Upper lobe of left lung (tissue), 4 donors: ENCODE measurements at regions not wholly inside any gene's neighbourhood (a gene's known extent, or its start where the extent isn't known, plus 50 kb on each side); places are given as distances from the start of the nearest gene placed in this dataset.

Experiments
- EP300 ChIP-seq, 4 donors: sonication (generic); formaldehyde crosslinking; IDR thresholded peaks; one replicate each; pipeline ENCODE4 v1.5.1; 2017; ENCODE audit warnings: antibody characterized with exemption in 4 of 4, control low read depth in 2 of 4
- POLR2A ChIP-seq, 4 donors: fragments of 450-650 bp; IDR thresholded peaks; one replicate each; pipeline ENCODE4 v1.5.1; 2016 to 2017; ENCODE audit warnings: antibody characterized with exemption in 4 of 4, mild to moderate bottlenecking in 2 of 4
- POLR2AphosphoS5 ChIP-seq, 2 donors: sonication (generic); formaldehyde crosslinking; IDR thresholded peaks; one replicate each; pipeline ENCODE4 v1.5.1; 2017; ENCODE audit warnings: antibody characterized with exemption in 2 of 2
- TF ChIP-seq, protein P1 (sequence below), 6 experiments: fragments of 450-650 bp in 4 of 6; fragments of 200-600 bp in 2 of 6; sonication (generic) in 2 of 6; IDR thresholded peaks; one replicate each; pipeline ENCODE4 v1.5.1; 2016 to 2019; ENCODE audit warnings: antibody characterized with exemption in 6 of 6

- TF ChIP-seq, protein P1, sequence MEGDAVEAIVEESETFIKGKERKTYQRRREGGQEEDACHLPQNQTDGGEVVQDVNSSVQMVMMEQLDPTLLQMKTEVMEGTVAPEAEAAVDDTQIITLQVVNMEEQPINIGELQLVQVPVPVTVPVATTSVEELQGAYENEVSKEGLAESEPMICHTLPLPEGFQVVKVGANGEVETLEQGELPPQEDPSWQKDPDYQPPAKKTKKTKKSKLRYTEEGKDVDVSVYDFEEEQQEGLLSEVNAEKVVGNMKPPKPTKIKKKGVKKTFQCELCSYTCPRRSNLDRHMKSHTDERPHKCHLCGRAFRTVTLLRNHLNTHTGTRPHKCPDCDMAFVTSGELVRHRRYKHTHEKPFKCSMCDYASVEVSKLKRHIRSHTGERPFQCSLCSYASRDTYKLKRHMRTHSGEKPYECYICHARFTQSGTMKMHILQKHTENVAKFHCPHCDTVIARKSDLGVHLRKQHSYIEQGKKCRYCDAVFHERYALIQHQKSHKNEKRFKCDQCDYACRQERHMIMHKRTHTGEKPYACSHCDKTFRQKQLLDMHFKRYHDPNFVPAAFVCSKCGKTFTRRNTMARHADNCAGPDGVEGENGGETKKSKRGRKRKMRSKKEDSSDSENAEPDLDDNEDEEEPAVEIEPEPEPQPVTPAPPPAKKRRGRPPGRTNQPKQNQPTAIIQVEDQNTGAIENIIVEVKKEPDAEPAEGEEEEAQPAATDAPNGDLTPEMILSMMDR (IDR thresholded peaks at IDR 0.05), result no peak
- no peak for TF ChIP-seq EP300 (IDR thresholded peaks at IDR 0.05)
- TF ChIP-seq POLR2A (IDR thresholded peaks at IDR 0.05), result no peak
- no peak for TF ChIP-seq POLR2AphosphoS5 (IDR thresholded peaks at IDR 0.05)
Observed at GRCh38 chr12:93048656-93049055, 119.6 kb upstream of the EEA1 start.
